ENCODE measurements at regions not wholly inside any gene's neighbourhood (a gene's known extent, or its start where the extent isn't known, plus 50 kb on each side); places are given as distances from the start of the nearest gene placed in this dataset.
"Not testable (repeated sequence)": the region's sequence is repeated elsewhere in the genome, so short reads cannot be mapped to it uniquely, and the experiment has no call there.

DNA sequence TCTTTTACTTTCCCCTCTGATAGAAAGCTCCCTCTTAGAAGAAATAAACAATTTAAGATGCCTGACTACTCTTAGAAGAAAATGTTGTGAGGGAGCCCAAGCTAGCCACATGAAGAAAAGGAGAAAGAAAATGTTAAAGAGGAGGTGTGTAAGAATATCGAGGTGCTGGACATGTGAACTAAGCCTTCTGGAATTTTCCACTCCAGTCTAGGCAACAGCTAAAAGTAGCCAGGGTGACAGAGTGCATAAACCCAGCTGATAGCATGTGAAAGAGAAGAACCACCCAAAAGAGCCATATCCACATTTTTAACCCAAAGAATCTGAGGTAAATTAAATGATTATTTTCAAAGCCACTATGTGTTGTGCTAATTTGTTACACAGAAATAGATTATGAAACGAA lies 1690.6 kb upstream of the LRRTM3 start:
- DNase-seq (ENCODE audit: low read depth), result no peak

DNA sequence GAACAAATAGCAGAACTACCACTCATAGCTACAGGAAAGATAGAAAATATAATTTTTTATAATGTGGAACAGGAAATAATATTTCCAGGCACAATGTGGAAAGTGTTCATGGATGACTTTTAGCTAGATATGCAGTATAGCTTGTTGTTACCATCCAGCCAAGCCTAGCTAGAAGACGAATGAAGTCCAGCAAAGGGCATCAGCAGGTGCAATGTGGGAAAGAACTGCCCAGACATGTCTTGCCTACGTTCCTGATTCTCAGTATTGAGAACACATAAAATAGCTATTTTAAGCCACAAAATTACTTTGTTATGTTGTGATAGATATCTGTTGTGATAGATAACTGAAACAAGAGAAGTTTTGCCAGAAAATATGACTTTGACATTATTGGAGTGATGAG lies 1690.0 kb upstream of the LRRTM3 start:
- DNase-seq (ENCODE audit: low read depth), result no peak

DNA sequence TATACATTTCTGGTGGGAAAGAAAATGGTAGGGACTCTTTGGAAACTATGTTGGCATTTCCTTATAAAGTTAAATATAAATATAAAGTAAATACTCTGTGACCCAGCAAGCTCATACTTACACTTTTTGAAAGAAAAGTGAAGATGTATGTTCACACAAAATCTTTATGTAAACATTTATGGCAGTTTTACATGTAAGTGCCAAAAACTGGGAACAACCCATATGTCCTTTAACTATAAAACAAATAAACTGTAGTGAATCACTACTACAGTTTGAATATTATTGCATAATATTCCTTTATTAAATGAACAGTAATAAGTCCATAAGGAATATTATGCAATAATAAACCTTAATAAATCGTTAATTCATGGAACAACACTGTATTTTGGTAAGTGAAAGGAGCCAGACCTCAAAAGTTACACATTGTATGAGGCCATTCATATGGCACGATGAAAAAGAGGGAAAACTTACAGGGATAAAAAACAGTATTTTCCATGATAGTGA lies 1660.3 kb upstream of the LRRTM3 start:
- DNase-seq (ENCODE audit: low read depth), result no peak

DNA sequence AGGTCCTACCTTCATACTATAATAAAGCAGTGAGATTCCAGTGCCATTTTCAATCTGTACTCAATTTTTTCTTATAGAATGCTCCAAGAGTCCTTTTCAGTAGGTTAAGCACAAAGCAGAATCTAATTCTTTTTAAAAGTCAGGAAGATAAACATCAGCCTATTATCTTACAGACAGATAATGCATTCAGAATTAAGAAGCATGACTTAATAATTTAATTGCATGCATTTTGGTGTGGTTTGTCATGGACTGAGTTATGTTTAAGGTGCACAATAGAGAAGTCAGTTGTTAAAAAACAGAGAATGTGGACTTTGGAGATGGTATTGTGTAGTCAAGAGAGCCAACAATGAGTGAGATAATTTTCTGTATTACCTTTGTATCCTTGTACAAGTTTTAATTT lies 1656.3 kb upstream of the LRRTM3 start:
- DNase-seq (ENCODE audit: low read depth), result not testable (repeated sequence)

DNA sequence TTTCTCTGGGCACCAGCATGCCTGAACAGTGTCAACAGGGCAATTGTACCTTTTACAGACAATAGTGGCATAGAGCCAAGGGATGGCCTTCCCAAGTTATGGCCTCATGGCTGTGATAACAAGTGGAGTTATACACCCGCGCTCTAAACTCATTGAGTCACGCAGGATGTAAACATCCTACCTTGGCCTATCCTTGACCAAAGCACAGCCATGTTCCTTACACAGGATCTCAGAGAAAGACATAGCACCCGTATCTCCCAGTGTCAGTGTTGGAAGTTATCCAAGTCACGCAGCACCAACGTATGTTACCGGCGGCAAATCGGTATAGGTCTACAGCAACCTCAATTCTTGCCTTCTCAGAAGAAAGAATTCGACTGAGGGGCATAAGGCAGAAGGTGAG lies 1654.9 kb upstream of the LRRTM3 start:
- DNase-seq (ENCODE audit: low read depth), result no peak

DNA sequence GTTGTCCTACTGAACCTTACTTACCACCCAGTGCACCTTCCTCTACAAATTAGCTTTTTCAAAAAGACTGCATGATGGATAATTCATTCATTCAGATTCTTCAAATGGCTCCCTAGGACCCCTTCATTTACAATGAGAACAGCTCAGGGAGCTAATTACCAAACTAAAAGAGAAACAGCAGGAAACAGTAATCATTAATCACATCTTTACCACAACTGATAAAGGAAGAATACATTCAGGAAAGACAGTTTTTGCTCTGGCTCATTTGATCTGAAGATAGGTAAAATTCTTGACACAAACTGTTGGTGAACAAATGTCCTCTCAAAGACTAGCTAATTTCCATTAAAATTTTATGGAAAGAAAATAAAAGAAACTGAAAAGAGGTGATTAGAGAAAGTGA lies 1652.7 kb upstream of the LRRTM3 start:
- DNase-seq (ENCODE audit: low read depth), result no peak

DNA sequence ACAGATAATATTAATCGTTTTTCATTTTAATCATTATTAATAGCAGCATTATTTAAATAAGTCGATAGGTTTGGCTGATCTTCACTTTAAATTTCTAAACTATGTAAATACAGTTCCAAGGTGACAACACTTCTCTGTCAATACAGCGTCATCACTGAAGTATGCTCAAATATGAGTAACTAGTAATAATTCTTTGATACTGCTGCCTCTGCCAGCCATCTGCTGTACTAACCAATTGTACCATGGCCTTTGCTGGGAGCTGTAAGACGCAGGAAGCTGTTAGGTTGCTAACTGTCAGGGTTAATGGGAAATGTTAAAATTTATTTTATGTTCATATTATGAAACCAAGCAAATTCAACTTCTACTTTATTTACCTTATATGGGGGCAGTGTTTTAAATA lies 1650.5 kb upstream of the LRRTM3 start:
- no peak for DNase-seq (ENCODE audit: low read depth)

DNA sequence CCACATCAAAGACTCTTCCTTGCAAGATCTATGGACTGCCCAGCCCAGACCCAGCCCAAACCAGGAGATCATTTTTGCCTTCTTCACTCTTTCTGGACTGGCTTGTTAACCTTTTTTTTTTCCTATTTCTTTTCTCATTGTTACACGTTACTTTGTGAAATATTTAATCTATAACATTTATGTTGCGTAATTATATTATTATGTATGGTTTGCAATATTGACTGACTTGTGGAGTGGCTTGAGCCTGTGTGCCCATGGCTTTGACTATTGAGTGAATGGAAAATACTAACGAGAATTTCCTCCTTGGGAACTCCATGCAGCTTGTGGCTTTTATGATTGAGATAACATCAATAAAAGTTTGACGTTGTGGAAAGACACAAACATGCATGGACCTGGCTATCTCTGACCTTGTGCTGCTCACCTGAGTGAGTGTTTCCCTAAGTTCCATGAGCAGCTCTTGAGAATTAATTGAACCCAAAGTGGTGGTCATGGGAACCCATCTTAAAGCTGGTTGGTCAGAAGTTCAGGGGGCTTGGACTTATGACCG lies 1641.3 kb upstream of the LRRTM3 start:
- no peak for DNase-seq (ENCODE audit: low read depth)

DNA sequence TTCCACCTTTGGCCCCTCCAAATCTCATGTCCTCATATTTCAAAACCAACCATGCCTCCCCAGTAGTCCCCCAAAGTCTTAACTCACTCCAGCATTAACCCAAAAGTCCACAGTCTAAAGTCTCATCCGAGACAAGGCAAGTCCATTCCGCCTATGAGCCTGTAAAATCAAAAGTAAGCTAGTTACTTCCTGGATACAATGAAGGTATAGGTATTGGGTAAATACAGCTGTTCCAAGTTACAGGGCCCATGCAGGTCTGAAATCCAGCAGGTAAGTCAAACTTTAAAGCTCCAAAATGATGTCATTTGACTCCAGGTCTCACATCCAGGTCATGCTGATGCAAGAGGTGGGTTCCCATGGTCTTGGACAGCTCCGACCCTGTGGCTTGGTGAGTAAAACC lies 1640.1 kb upstream of the LRRTM3 start:
- DNase-seq (ENCODE audit: low read depth), result not testable (repeated sequence)

DNA sequence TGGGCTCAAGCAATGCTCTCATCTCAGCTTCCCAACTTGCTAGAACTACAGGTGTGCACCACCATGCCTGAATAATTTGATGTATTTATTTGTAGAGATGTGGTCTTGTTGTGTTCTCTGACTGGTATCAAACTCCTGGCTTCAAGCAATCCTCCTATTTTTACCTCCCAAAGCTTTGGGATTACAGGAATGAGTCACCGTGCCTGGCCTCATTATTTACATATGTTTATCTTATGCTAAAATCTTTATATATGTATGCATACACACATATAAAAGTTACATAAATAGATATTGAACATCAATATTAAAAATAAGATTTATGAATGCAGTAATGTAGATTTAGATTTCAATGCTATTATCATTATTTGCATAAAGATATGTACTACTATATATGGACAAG lies 1634.5 kb upstream of the LRRTM3 start:
- DNase-seq (ENCODE audit: low read depth), result no peak

DNA sequence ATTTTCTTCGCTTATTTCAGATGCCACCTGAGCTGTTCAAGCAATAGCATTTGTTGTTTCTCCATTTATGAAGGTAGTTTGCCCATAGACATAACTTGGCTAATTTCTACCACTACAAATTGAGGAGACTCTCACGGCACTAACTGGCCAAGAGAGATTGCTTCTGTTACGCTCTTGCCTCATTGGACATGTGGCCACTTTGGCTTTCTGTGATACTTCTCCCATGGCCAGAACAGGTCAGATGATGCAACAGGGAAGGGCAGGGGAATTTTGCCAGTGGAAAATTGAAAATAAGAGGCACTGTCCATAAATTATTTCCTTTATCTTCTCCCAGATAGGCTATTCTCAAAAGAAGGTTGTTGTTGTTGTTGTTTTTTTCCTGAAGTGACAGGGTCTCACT lies 1633.3 kb upstream of the LRRTM3 start:
- no peak for DNase-seq (ENCODE audit: low read depth)

DNA sequence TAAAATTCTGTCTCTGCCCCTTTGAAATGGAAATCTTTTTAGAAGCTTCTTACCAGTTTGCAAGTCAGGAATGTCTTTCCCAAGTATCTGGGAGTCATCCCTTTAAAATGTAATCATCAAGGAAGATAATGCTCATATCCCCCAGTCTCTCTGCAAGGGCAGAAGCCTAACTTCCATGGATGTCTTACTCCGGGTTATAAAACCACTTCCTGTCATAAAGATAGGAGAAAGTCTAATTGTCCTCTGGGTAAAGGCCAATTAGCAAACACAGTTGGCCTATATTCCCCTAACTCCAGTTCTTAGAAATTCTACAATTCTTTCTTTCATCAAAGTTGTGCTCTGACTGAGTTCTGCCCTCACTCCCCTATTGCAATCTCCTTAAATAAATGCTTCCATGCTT lies 1631.5 kb upstream of the LRRTM3 start:
- no peak for DNase-seq (ENCODE audit: low read depth)

DNA sequence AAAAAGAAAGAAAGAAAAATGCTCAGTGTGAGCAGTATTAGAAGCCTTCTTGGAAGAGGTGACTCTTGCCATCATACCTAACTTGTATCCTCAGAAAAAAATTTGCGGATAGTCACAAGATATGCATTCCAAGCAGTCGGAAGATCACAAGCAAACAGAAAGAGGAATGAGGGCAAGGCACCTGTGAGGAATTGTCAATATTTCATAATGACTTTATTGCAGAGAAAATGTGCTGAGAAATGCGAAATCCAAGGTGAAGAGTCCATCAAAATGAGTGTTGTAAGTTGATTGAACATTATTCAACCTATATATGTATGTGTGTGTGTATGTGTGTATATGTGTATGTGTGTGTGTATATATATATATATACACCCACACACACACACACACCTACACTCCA lies 1624.7 kb upstream of the LRRTM3 start:
- no peak for DNase-seq (ENCODE audit: low read depth)

DNA sequence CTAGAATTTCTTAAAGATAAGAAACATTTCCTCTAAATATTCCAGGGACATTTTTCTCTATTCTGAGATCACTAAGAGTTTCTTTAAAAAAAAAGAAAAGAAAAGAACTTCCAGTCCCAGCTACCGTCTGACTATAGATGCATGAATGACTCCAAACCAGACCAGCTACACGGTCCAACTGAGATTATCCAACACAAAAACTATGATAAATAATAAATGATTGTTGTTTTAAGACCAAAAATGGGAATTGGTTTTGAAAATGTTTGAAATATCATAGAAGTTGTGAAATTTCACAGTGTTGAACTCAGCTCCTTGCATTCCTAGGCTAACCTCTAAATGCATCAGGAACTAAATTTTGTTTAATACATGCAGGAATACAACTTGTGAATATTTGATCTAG lies 1619.6 kb upstream of the LRRTM3 start:
- no peak for DNase-seq (ENCODE audit: low read depth)

DNA sequence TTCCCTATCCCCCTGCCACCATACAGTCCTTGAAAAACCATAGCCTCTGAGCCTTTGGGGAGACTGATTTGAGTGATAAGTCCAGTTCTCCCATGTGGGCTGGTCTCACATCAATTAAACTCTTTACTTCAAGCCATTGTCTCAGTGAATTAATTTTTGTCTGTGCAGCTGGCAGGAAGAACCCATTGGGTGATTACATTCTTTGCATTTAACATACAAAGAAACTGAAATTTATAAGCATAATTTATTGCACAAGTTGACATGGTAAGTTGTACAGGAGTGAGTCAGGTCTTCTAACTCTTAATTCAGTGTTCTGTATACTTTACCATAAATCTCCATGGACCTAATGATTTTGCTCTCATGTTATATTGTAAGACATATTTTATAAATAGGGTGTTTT lies 1613.0 kb upstream of the LRRTM3 start:
- no peak for DNase-seq (ENCODE audit: low read depth)

DNA sequence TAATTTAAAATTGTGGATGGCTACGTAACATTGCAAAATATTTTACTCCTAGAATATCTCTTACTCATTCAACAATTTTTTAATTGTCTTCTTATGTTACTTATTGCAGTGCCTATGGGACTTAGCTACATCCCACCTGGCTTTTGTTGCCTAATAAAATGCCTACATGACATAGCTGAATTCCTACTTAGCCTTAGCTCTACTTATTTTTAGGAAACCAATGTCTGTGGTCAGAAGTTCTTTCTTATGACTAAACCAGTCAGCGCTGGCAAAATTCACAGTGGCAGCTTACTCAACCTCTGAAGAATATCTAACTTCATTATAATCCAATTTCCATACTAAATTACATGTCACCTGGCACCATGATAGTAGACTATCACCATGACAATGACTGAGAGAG lies 1612.4 kb upstream of the LRRTM3 start:
- no peak for DNase-seq (ENCODE audit: low read depth)

DNA sequence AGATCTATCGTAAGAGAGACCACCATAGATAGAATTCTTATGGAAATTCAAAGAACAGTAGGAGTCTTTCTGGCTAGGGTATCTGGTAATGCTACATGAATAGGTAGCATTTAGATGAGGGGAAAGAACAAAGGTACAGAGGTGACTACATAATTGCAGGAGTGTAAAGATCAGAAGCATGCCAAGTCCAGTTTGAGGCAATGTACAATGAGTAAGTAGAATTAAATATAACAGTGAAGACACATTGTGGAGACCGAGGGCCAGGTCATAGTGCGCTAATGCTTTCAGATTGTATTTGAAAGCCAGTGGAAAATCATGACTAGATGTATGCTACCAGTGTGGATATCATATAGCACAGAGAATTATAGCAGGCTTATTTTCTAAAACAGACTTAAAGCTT lies 1611.6 kb upstream of the LRRTM3 start:
- no peak for DNase-seq (ENCODE audit: low read depth)

DNA sequence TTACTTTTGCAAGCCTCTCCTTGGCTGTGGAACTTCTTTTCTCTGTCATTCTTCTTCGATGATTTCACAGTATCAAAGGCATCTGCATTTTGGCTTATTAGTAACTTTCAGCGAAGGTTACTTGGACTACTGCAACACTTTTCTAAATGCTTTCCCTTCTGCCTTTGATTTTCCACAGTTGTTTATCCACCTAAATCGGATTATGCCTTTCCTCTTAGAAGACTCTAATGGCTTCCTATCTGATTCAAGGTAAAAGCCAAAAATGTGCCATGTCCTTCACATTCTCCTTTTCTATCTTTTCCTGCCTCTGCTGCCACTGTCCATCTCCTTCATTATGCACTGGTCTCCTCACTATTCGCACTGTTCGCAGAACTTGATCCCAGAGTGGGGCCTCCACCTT lies 1606.3 kb upstream of the LRRTM3 start:
- no peak for DNase-seq (ENCODE audit: low read depth)

DNA sequence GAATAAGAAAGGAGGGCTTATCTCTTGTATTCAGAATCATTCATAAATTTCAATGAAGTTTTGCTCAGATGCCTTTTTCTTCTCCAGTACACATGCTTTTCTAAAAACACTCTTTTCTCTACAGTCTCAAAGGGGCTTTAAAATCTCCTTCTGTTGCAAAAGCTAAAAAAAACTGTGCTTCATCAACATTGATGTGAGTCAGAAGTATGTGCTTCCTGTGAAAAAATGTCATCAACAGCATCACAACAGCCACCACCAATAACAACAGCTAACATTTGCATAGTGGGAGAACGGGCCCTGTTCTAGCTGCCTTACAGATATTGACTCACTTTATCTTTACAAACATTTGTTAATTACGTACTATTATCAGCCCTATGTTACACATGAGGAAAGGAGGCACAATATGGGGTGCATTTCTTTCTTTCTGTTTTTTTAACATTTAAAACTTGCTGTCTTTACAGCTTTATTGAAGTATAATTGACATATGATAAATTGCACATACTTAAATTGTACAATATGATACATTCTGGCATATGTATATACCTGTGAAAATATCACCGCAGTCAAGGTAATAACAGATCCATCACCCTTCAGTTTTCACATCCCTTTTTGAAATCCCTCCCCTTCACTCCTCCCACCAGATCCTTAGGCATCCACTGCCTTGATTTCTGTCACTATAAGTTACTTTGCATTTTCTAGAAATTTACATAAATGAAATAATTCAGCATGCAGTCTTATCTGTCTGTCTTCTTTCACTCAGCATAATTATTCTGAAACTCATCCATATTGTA lies 1605.4 kb upstream of the LRRTM3 start:
- no peak for DNase-seq (ENCODE audit: low read depth)

DNA sequence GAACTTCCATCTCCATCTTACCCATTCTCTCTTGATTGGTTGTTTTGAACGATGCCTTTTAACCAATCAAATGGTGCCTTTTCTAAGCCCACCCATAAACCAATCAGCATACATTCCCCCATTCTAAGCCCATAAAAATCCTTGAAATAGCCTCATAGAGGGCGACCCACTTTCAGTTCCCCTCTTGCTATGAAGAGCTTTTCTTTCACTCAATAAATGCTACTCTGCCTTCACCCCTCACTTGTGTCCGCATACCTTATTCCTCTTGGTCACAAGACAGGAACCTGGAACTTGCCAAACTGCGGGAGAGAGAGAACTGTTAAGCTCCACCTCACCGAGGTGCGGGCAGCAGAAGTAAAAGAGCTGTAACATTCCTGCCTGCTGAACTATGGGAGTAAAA lies 1602.0 kb upstream of the LRRTM3 start:
- DNase-seq (ENCODE audit: low read depth), result no peak

DNA sequence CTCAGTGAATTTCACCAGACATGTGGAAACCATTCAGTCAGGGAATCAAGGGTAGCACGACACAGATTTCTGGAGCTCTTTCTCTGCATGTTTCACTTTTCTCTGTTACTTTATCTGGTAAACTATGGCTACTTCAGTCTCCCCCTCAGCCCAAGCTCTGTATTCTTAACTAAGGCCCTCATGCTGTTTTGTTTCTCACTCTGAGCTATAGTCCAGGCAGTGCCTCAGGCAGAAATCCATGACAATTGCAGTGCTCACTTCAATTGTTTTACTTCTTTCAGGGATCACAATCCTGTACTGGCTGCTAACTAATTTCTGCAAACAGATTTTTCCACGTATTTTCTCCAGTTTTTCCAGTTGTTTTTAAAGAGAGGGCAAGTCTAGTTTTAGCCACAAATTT lies 1599.9 kb upstream of the LRRTM3 start:
- no peak for DNase-seq (ENCODE audit: low read depth)

DNA sequence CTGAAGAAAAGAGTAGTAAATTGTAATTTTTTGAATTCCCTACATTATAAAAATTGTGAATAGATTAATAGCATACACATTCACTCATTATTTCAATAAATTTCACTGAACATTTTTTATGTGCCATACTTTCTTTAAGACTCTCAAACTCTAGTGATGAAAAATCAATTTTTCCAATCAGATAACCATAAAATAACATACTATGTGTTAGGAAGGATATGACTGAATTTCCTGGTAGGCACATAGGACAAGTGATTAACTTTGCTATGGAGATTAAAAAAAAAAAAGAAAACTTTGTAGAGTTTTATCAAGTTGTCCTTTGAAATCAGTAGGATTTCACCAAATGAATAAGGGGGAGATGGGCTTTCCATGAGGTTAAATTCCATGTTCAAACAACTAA lies 1597.3 kb upstream of the LRRTM3 start:
- no peak for DNase-seq (ENCODE audit: low read depth)

DNA sequence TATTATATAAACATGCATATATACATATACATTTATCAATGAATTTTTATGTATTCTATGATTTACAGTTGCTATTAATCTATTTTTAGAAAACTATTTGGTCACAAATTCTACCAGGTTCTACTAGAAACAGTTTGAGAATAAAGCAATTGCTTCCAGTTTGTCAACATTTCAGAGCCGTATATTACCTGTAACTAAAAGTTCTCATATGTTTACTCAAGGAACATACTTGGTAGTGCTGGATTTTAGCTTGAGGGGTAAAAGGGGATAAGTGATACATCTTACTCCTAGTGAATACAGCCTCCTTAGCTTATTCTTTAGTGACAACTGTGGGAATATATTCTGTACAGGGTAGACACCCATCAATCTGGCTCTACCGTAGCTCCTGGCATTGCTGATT lies 1590.5 kb upstream of the LRRTM3 start:
- DNase-seq (ENCODE audit: low read depth), result no peak

DNA sequence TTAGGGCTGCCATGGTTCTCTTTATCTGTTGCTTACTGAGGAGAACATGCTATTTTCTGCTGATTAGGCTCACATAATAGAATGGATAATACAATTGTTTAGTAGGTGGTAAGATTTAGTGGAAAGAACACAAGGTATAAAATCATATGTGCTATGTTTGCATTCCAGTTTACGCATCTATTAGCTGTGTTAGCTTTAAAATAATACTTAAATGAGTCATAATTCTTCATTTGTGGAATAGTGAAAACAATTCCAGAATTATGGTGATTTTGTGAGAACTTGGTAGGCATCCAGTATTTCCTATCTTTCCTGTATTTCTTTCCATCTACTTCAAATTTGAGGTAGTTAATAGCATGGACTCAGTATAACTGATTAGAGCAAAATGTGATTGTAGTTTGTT lies 1585.5 kb upstream of the LRRTM3 start:
- DNase-seq (ENCODE audit: low read depth), result no peak

All from forelimb muscle (tissue), 1 donor.